Stimulated activated CD8-positive, alpha-beta memory T cell treated with anti-CD3 and anti-CD28 coated beads, Interleukin-15, amount 100 ng/mL, for 4 hours (primary cell): ENCODE measurements at regions not wholly inside any gene's neighbourhood (a gene's known extent, or its start where the extent isn't known, plus 50 kb on each side); places are given as distances from the start of the nearest gene placed in this dataset.

Source experiments
- DNase-seq, 2 donors: peaks; one replicate each; pipeline ENCODE4 v3.0.0-alpha.2; 2020; ENCODE audit warnings: low read depth in 2 of 2

DNA sequence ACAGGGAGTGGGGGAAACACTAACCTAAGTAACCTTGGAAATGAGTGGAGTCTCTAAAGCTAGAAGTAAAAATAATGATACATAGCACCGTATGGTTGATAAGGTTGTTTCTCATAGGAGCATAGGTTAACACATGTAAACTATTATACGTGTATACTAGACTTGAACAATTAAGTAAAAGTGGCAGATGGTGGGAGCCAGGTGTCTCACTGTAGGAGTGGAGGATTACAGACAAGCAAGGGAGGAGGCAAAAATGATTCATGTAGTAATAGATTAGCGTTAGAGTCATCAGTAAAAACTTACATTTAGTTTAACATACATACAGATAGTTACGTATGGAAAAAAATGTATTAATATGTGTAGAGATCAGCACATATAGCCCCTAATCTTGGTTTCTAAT lies 138.4 kb upstream of the DSCAM start:
- DNase-seq = no peak

DNA sequence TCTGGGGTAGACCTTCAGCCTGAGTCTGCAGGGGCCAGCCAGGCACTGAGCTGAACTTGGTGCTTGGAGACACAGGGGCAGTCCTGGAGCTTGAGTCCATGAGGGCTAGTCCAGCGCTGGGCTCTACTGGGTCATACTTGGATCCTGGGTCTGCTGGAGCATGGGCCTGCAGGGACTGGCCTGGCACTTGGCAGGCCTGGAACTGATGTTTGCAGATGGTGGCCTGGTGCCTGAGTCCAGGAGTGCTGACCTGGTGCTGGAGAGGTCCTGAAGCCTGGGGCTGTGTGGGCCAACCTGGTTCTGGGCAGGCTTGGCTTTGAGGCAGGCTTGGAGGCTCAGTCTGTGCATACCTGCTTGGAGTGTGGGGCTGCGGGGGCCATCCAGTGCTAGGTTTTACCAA lies 143.4 kb upstream of the DSCAM start:
- DNase-seq = no peak

DNA sequence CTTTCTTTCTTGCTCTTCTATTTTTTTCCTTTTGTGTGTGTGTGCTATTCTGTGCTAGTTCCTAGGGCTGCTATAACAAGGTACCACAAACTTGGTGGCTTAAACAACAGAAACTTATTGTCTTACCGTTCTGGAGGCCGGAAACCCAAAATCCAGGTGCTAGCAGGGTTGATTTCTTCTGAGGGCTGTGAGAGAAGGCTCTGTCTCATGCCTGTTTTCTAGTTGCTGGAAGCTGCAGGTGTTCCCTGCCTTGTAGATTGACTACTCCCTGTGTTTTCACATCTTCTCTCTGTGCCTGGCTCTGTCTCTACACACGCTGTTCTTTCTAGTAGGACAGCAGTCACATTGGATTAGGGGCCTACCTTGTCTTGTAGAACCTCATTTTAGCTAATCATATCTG lies 150.9 kb upstream of the DSCAM start:
- no peak for DNase-seq

GRCh38 chr21:41000838-41001237 lies 153.9 kb upstream of the DSCAM start:
- no peak for DNase-seq

GRCh38 chr21:41006636-41007035 lies 159.7 kb upstream of the DSCAM start:
- no peak for DNase-seq

GRCh38 chr21:41008351-41008750 lies 159.6 kb upstream of the BACE2 start:
- no peak for DNase-seq

DNA sequence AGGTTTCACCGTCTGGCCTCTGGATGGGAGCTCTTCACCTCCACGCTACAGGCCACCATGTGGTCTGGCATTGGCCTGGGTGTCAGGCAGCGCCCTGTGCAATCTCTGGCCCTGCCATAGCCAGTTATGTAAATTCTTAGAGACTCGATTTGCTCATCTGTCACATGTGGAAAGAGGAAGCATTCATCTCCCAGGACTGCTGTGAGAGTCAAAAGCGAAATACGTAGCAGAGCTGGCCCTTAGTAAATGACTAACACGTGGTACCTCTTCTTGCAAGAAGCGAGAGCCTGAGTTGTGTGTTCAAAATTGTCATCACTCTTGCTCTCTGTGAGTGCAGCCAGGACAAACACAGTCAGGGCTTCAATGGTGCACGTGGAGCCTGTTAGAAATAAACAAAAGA lies 159.0 kb upstream of the BACE2 start:
- no peak for DNase-seq

DNA sequence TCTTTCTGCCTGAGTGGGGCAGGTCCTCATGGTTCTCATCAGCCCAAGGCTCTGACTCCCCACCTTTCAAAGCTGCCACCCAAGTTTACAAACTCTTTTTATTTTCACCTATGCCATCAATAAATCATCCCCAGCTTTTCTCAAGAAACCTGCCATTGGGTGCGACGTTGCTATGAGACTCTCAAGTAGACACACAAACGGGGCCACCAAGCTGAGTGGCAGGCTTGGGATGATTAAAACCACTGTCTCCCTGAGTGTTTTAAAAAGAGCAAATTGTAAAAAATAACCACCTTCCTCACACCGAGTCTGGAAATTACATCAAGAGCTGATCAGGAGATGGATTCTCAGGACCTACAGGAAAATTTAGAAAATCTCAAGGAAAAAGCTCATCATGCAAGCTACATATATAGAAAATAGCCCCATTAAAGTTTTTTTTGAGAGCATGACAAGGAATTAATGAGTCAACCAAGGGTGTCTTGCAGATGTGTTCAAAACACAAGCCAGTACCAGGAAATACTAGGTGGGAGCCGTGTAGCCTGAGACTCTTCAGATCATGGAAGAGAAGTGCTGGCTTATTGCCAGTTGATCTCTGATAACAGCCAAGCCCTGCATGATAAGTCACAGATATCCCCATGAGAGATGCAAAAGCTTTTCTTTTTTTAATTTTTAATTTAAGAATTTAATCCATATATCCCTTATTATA lies 158.4 kb upstream of the BACE2 start:
- DNase-seq = no peak

- DNase-seq = no peak
These were observed 157.9 kb upstream of the BACE2 start for GRCh38 chr21:41010101-41010435.

- no peak for DNase-seq
These were observed 156.7 kb upstream of the BACE2 start for GRCh38 chr21:41011098-41011731.

- DNase-seq = no peak
These were observed 156.0 kb upstream of the BACE2 start for GRCh38 chr21:41011951-41012366.

DNA sequence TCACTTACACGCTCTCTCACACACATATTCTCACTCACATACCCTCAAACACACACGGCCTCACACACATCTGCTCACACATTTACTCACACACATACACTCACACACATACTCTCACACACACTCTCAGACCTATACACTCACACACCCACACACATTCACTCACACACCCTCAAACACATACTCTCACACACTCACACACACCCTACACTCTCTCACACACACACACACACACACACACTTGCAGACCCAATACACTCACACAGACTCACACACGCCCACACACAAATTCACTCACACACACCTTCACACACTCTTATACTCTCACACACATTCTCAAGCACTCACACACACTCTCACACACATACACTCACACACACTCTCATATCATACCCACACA lies 155.5 kb upstream of the BACE2 start:
- no peak for DNase-seq

DNA sequence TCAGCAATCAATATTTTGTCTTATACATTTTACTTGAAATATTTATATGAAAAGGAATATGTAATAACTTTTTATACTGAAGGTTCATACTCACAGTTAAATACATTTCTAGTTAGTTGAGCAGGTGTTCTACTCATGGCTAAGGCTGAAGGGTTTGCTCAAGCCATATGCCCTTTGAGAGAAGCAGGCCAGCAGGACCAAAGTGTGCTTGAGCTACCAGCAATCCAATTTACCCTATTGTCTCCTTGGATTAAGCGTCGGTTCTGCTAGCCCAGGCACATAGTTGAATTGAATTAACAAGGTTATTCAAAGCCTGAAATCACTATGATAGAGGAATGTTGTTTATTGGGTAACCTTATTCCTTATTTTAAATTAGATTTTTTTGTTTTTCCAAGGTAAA lies 151.5 kb upstream of the BACE2 start:
- no peak for DNase-seq

DNA sequence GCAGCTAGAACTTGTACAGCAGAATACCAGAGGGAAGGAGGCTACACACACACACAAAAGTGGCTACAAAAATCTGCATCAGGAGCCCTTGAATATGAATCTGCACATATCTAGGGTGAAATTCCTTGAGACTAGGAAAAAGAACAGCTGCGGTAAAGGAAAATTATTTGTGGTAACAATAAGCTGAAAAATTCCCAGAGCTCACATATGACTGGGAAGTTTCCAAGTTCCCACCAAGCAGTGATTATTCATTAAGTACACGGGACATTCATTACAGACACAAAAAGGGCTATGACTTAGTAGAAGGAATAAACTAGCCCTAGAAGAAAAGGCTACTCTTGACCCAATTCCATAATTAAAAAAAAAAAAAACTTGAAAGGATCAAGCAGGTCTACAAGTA lies 149.5 kb upstream of the BACE2 start:
- DNase-seq = no peak

GRCh38 chr21:41023936-41024335 lies 144.0 kb upstream of the BACE2 start:
- no peak for DNase-seq

DNA sequence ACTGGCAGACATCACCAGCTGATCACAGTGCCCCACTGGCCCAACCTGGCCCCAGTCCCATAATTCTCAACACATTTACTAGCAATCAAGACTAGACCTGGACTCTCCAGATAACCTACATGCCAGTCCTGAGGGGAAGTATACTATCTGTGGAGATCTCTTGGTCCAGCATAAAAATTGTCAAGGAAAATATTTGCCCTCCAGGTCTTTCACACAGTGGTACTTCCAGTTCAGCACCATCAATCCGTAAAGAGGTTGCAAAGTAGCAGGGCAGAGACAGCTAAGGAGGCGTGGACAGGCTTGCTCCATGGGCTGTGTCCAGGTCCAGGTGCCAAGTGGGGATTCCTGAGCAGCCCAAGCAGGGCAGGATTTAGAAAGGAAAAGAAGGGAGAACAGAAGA lies 143.6 kb upstream of the BACE2 start:
- DNase-seq = no peak

DNA sequence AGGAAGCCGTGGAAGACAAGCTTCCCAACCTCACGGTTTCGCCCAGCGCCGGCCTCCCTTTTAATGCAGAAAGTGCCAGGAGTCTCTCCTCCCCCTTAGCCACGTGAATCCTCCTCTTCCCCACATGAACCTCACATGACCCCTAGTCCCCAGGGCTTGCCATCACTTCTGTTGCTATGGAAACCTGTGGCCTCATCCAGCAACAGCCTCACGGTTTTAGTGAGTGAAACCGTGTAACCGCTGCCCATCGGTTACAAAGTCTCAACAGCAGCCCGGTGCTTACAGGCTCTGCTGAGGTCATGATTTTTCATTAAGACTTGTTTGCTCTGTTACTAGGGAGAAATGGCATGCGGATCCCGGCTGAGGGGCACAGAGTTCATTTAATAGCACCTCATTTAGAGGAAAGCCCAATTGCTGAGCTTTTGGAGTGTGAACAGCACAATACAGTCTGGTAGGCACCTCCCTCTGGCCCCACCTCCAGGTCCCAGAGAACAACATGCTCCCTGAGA lies 143.2 kb upstream of the BACE2 start:
- no peak for DNase-seq

DNA sequence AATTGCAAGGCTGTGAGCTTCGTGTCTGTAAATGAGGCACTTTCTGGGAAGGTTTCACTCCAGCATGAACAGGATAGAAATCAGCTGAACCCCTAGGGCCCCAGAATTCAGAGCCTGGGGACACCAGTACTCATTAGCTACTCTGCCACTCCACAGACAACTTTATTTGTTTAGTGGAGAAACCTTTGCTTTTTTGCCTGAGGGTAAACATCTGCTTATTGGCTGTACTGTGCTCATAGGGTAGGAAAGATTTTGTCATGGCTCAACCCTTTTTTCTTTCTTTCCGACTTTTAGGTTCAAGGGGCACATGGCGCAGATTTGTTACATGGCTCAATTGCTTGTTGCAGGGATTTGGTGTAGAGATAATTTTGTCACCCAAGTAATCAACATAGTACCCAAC lies 138.4 kb upstream of the BACE2 start:
- DNase-seq = no peak

GRCh38 chr21:41031701-41032220 lies 136.2 kb upstream of the BACE2 start:
- DNase-seq = no peak

DNA sequence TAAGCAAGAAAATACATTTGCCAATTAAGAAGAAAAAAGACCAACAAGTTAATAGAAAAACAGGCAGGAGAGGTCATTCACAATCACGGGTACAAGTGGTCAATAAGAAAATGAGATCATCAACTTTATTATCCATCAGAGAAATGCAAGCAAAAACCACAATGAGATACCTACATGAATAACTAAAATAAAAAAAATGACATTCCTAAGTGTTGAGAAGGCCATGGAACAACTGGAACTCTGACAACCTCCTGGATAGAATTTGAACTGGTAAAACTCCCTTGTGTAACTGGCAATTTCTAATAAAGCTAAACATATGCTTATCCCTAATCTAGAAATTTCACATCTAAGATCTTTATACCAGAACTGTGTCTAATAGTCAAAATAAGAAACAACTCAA lies 135.4 kb upstream of the BACE2 start:
- no peak for DNase-seq

DNA sequence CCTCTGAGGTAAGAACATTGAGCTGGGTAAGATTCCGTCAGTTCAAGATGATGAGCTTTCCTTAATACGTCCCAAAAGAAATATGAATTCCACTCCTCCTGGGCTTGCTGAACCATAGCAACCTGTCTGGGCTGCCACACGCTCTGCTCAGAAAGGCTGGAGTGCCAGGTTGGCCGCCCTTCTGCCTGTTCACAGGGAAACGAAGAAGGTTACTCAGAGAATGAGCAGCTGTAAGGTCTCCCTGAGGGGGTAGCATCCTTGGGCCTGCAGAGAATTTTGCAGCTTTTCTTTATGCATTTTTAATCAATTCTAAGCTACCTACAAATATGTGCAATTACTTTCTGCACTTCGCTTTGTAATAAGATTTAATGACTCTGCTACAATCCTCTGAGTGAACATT lies 130.7 kb upstream of the BACE2 start:
- DNase-seq = no peak

- no peak for DNase-seq
These were observed 130.0 kb upstream of the BACE2 start for GRCh38 chr21:41037936-41038335.

DNA sequence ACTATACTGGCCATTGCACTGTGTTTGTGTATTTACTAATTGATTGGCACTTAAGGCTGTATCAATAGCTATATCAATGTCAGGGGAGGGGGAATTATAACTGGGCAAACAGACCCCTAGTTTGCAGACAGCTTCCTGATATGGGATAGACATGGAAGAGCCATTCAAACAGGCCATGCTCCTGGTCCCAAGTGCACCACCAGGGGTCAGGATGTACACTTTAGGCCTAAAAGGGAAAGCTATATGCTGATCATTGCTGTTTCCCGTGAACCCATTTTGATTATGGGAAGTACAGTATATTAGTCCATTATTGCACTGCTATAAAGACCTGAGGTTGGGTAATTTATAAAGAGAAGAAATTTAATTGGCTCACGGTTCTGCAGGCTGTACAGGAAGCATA lies 124.9 kb upstream of the BACE2 start:
- DNase-seq = no peak
